Ishikawa (cell line): ENCODE measurements at regions not wholly inside any gene's neighbourhood (a gene's known extent, or its start where the extent isn't known, plus 50 kb on each side); places are given as distances from the start of the nearest gene placed in this dataset.

Experiments used
- CEBPB ChIP-seq: IDR thresholded peaks from 2 replicates; pipeline ENCODE4 v1.6.1; 2012
- CREB1 ChIP-seq: IDR thresholded peaks from 2 replicates; pipeline ENCODE4 v1.6.1; 2012; ENCODE audit warnings: low read depth
- EGR1 ChIP-seq: IDR thresholded peaks from 2 replicates; pipeline ENCODE4 v1.6.1; 2012
- EP300 ChIP-seq: IDR thresholded peaks from 2 replicates; pipeline ENCODE4 v1.6.1; 2012; ENCODE audit warnings: borderline replicate concordance
- FOXM1 ChIP-seq: IDR thresholded peaks from 2 replicates; pipeline ENCODE4 v1.6.1; 2012; ENCODE audit warnings: low read depth, borderline replicate concordance
- MAX ChIP-seq: IDR thresholded peaks from 2 replicates; pipeline ENCODE4 v1.6.1; 2012
- NFIC ChIP-seq: IDR thresholded peaks from 2 replicates; pipeline ENCODE4 v1.6.1; 2012
- RAD21 ChIP-seq: IDR thresholded peaks from 2 replicates; pipeline ENCODE4 v1.6.1; 2012; ENCODE audit warnings: low read depth
- REST ChIP-seq: IDR thresholded peaks from 2 replicates; pipeline ENCODE4 v1.6.1; 2012; ENCODE audit warnings: low read depth, mild to moderate bottlenecking
- TAF1 ChIP-seq: IDR thresholded peaks from 2 replicates; pipeline ENCODE4 v1.6.1; 2012; ENCODE audit warnings: low read depth, mild to moderate bottlenecking
- TCF12 ChIP-seq: IDR thresholded peaks from 2 replicates; pipeline ENCODE4 v1.6.1; 2012; ENCODE audit warnings: low read depth
- TEAD4 ChIP-seq: IDR thresholded peaks from 2 replicates; pipeline ENCODE4 v1.6.1; 2012
- USF1 ChIP-seq: IDR thresholded peaks from 2 replicates; pipeline ENCODE4 v1.6.1; 2012
- YY1 ChIP-seq: IDR thresholded peaks from 2 replicates; pipeline ENCODE4 v1.6.1; 2012; ENCODE audit warnings: low read depth
- ZBTB7A ChIP-seq: IDR thresholded peaks from 2 replicates; pipeline ENCODE4 v1.6.1; 2012; ENCODE audit warnings: low read depth

- TF ChIP-seq CEBPB (no peak), EGR1 (no peak), RAD21 (no peak), NFIC (no peak), TCF12 (no peak), ZBTB7A (no peak), YY1 (no peak), TAF1 (no peak), TEAD4 (no peak), EP300 (no peak), REST (no peak), FOXM1 (no peak), MAX (no peak), USF1 (no peak), CREB1 (no peak)
Measured at GRCh38 chr3:21991061-21991460, 240.1 kb upstream of the ZNF385D start.

- no peak for TF ChIP-seq RAD21
- no peak for TF ChIP-seq MAX
- no peak for TF ChIP-seq EP300
Measured at GRCh38 chr3:21995079-21995607, 244.1 kb upstream of the ZNF385D start.

GRCh38 chr3:22007368-22007767 lies 256.4 kb upstream of the ZNF385D start:
- no peak for TF ChIP-seq ZBTB7A
- no peak for TF ChIP-seq EGR1
- no peak for TF ChIP-seq CEBPB
- TF ChIP-seq TEAD4: no peak
- TF ChIP-seq TAF1: no peak
- no peak for TF ChIP-seq RAD21
- no peak for TF ChIP-seq FOXM1
- no peak for TF ChIP-seq TCF12
- no peak for TF ChIP-seq REST
- no peak for TF ChIP-seq NFIC
- no peak for TF ChIP-seq EP300
- no peak for TF ChIP-seq USF1
- no peak for TF ChIP-seq MAX
- no peak for TF ChIP-seq YY1
- no peak for TF ChIP-seq CREB1

- TF ChIP-seq NFIC: no peak
- no peak for TF ChIP-seq CREB1
- TF ChIP-seq FOXM1: no peak
- no peak for TF ChIP-seq USF1
- TF ChIP-seq TEAD4: no peak
- TF ChIP-seq REST: no peak
- TF ChIP-seq ZBTB7A: no peak
- TF ChIP-seq MAX: no peak
- no peak for TF ChIP-seq RAD21
- TF ChIP-seq EP300: no peak
Measured at GRCh38 chr3:22010997-22011396, 260.0 kb upstream of the ZNF385D start.
